ENCODE measurements at regions not wholly inside any gene's neighbourhood (a gene's known extent, or its start where the extent isn't known, plus 50 kb on each side); places are given as distances from the start of the nearest gene placed in this dataset.

- no CpG with 5 or more reads among the region's 4 CpGs for WGBS (ENCODE audit: insufficient coverage, insufficient read length)
- DNase-seq (ENCODE audit: low read depth, low spot score) = no peak
- no peaks in the 10 kb centered on the region for H3K9me3 ChIP-seq (ENCODE audit: control insufficient read depth, insufficient read depth, low read length)
- H3K4me3 ChIP-seq (ENCODE audit: low read length) = no peak overlapping the region
- H3K27ac ChIP-seq (ENCODE audit: low read length) = no peak overlapping the region
- H3K27me3 ChIP-seq (ENCODE audit: control insufficient read depth, insufficient read depth, low read length) = no peaks in the 10 kb centered on the region
- no peaks in the 10 kb centered on the region for H3K4me1 ChIP-seq (ENCODE audit: control insufficient read depth, insufficient read depth, low read length)
- no peaks in the 10 kb centered on the region for H3K36me3 ChIP-seq (ENCODE audit: control insufficient read depth, insufficient read depth, low read length)
Observed at GRCh38 chr3:82834098-82834497, 1072.7 kb upstream of the GBE1 start.

GRCh38 chr3:82824491-82824890 is 1063.0 kb upstream of the GBE1 start:
- H3K27me3 ChIP-seq (ENCODE audit: control insufficient read depth, insufficient read depth, low read length) = no peaks in the 10 kb centered on the region
- no peaks in the 10 kb centered on the region for H3K4me1 ChIP-seq (ENCODE audit: control insufficient read depth, insufficient read depth, low read length)
- WGBS (ENCODE audit: insufficient coverage, insufficient read length) = no CpG with 5 or more reads among the region's 2 CpGs
- H3K36me3 ChIP-seq (ENCODE audit: control insufficient read depth, insufficient read depth, low read length) = no peaks in the 10 kb centered on the region
- H3K27ac ChIP-seq (ENCODE audit: low read length) = no peak overlapping the region
- H3K4me3 ChIP-seq (ENCODE audit: low read length) = no peak overlapping the region
- H3K9me3 ChIP-seq (ENCODE audit: control insufficient read depth, insufficient read depth, low read length) = no peaks in the 10 kb centered on the region
- DNase-seq (ENCODE audit: low read depth, low spot score) = no peak

- no peaks in the 10 kb centered on the region for H3K27me3 ChIP-seq (ENCODE audit: control insufficient read depth, insufficient read depth, low read length)
- H3K4me1 ChIP-seq (ENCODE audit: control insufficient read depth, insufficient read depth, low read length) = no peaks in the 10 kb centered on the region
- H3K9me3 ChIP-seq (ENCODE audit: control insufficient read depth, insufficient read depth, low read length) = no peaks in the 10 kb centered on the region; the same call in 1 of the 2 replicates
- no peak overlapping the region for H3K4me3 ChIP-seq (ENCODE audit: low read length)
- no peak for DNase-seq (ENCODE audit: low read depth, low spot score)
- no peaks in the 10 kb centered on the region for H3K36me3 ChIP-seq (ENCODE audit: control insufficient read depth, insufficient read depth, low read length)
- H3K27ac ChIP-seq (ENCODE audit: low read length) = no peak overlapping the region
Observed at GRCh38 chr3:82816086-82816485, 1054.6 kb upstream of the GBE1 start.

- H3K36me3 ChIP-seq (ENCODE audit: control insufficient read depth, insufficient read depth, low read length) = no peaks in the 10 kb centered on the region
- DNase-seq (ENCODE audit: low read depth, low spot score) = no peak
- H3K9me3 ChIP-seq (ENCODE audit: control insufficient read depth, insufficient read depth, low read length) = no peaks in the 10 kb centered on the region; the same call in 1 of the 2 replicates
- no peak overlapping the region for H3K27ac ChIP-seq (ENCODE audit: low read length)
- no peaks in the 10 kb centered on the region for H3K4me1 ChIP-seq (ENCODE audit: control insufficient read depth, insufficient read depth, low read length)
- no peaks in the 10 kb centered on the region for H3K27me3 ChIP-seq (ENCODE audit: control insufficient read depth, insufficient read depth, low read length)
- WGBS (ENCODE audit: insufficient coverage, insufficient read length) = no CpG with 5 or more reads among the region's 2 CpGs
- H3K4me3 ChIP-seq (ENCODE audit: low read length) = no peak overlapping the region
Observed at GRCh38 chr3:82815417-82816058, 1054.1 kb upstream of the GBE1 start.

- no peak for DNase-seq (ENCODE audit: low read depth, low spot score)
- Histone ChIP-seq H3K27me3 (ENCODE audit: control insufficient read depth, insufficient read depth, low read length) (no peaks in the 10 kb centered on the region), H3K4me1 (ENCODE audit: control insufficient read depth, insufficient read depth, low read length) (no peaks in the 10 kb centered on the region), H3K36me3 (ENCODE audit: control insufficient read depth, insufficient read depth, low read length) (no peaks in the 10 kb centered on the region), H3K4me3 (ENCODE audit: low read length) (no peak overlapping the region), H3K9me3 (ENCODE audit: control insufficient read depth, insufficient read depth, low read length) (no peaks in the 10 kb centered on the region; the same call in 1 of the 2 replicates), H3K27ac (ENCODE audit: low read length) (no peak overlapping the region)
- WGBS (ENCODE audit: insufficient coverage, insufficient read length) = no CpG with 5 or more reads among the region's 2 CpGs
Observed at GRCh38 chr3:82814660-82815059, 1053.2 kb upstream of the GBE1 start.

GRCh38 chr3:82807781-82808180 is 1046.3 kb upstream of the GBE1 start:
- no peaks in the 10 kb centered on the region for H3K27me3 ChIP-seq (ENCODE audit: control insufficient read depth, insufficient read depth, low read length)
- no peaks in the 10 kb centered on the region for H3K9me3 ChIP-seq (ENCODE audit: control insufficient read depth, insufficient read depth, low read length)
- H3K4me3 ChIP-seq (ENCODE audit: low read length) = no peak overlapping the region
- no CpG with 5 or more reads among the region's 23 CpGs for WGBS (ENCODE audit: insufficient coverage, insufficient read length)
- no peaks in the 10 kb centered on the region for H3K36me3 ChIP-seq (ENCODE audit: control insufficient read depth, insufficient read depth, low read length)
- no peaks in the 10 kb centered on the region for H3K4me1 ChIP-seq (ENCODE audit: control insufficient read depth, insufficient read depth, low read length)
- no peak overlapping the region for H3K27ac ChIP-seq (ENCODE audit: low read length)
- DNase-seq (ENCODE audit: low read depth, low spot score) = no peak

GRCh38 chr3:82802501-82802900 is 1041.1 kb upstream of the GBE1 start:
- Histone ChIP-seq H3K9me3 (ENCODE audit: control insufficient read depth, insufficient read depth, low read length) (no peaks in the 10 kb centered on the region), H3K27me3 (ENCODE audit: control insufficient read depth, insufficient read depth, low read length) (no peaks in the 10 kb centered on the region), H3K4me3 (ENCODE audit: low read length) (no peak overlapping the region), H3K36me3 (ENCODE audit: control insufficient read depth, insufficient read depth, low read length) (no peaks in the 10 kb centered on the region), H3K27ac (ENCODE audit: low read length) (no peak overlapping the region), H3K4me1 (ENCODE audit: control insufficient read depth, insufficient read depth, low read length) (no peaks in the 10 kb centered on the region)
- WGBS (ENCODE audit: insufficient coverage, insufficient read length) = no CpG with 5 or more reads among the region's 2 CpGs
- DNase-seq (ENCODE audit: low read depth, low spot score) = no peak

GRCh38 chr3:82800248-82800647 is 1038.8 kb upstream of the GBE1 start:
- Histone ChIP-seq H3K9me3 (ENCODE audit: control insufficient read depth, insufficient read depth, low read length) (no peaks in the 10 kb centered on the region), H3K4me1 (ENCODE audit: control insufficient read depth, insufficient read depth, low read length) (no peaks in the 10 kb centered on the region), H3K4me3 (ENCODE audit: low read length) (no peak overlapping the region), H3K27me3 (ENCODE audit: control insufficient read depth, insufficient read depth, low read length) (no peaks in the 10 kb centered on the region), H3K27ac (ENCODE audit: low read length) (no peak overlapping the region), H3K36me3 (ENCODE audit: control insufficient read depth, insufficient read depth, low read length) (no peaks in the 10 kb centered on the region)
- DNase-seq (ENCODE audit: low read depth, low spot score) = no peak

- no peaks in the 10 kb centered on the region for H3K9me3 ChIP-seq (ENCODE audit: control insufficient read depth, insufficient read depth, low read length)
Observed at GRCh38 chr3:82796765-82797164, 1035.3 kb upstream of the GBE1 start.

GRCh38 chr3:82791241-82791640 is 1029.8 kb upstream of the GBE1 start:
- no CpG with 5 or more reads among the region's 11 CpGs for WGBS (ENCODE audit: insufficient coverage, insufficient read length)
- no peak overlapping the region for H3K27ac ChIP-seq (ENCODE audit: low read length)
- no peaks in the 10 kb centered on the region for H3K27me3 ChIP-seq (ENCODE audit: control insufficient read depth, insufficient read depth, low read length)

More at GRCh38 chr3:82796765-82797164, 1035.3 kb upstream of the GBE1 start:
- no peak for DNase-seq (ENCODE audit: low read depth, low spot score)
- Histone ChIP-seq H3K27ac (ENCODE audit: low read length) (no peak overlapping the region), H3K36me3 (ENCODE audit: control insufficient read depth, insufficient read depth, low read length) (no peaks in the 10 kb centered on the region), H3K4me1 (ENCODE audit: control insufficient read depth, insufficient read depth, low read length) (no peaks in the 10 kb centered on the region), H3K4me3 (ENCODE audit: low read length) (no peak overlapping the region), H3K27me3 (ENCODE audit: control insufficient read depth, insufficient read depth, low read length) (no peaks in the 10 kb centered on the region)
- no CpG with 5 or more reads among the region's 1 CpG for WGBS (ENCODE audit: insufficient coverage, insufficient read length)

GRCh38 chr3:82790307-82791097 is 1029.1 kb upstream of the GBE1 start:
- Histone ChIP-seq H3K4me3 (ENCODE audit: low read length) (no peak overlapping the region), H3K4me1 (ENCODE audit: control insufficient read depth, insufficient read depth, low read length) (no peaks in the 10 kb centered on the region), H3K27ac (ENCODE audit: low read length) (no peak overlapping the region), H3K27me3 (ENCODE audit: control insufficient read depth, insufficient read depth, low read length) (no peaks in the 10 kb centered on the region), H3K36me3 (ENCODE audit: control insufficient read depth, insufficient read depth, low read length) (no peaks in the 10 kb centered on the region), H3K9me3 (ENCODE audit: control insufficient read depth, insufficient read depth, low read length) (no peaks in the 10 kb centered on the region)
- no peak for DNase-seq (ENCODE audit: low read depth, low spot score)
- no CpG with 5 or more reads among the region's 13 CpGs for WGBS (ENCODE audit: insufficient coverage, insufficient read length)

More at GRCh38 chr3:82791241-82791640, 1029.8 kb upstream of the GBE1 start:
- Histone ChIP-seq H3K4me1 (ENCODE audit: control insufficient read depth, insufficient read depth, low read length) (no peaks in the 10 kb centered on the region), H3K4me3 (ENCODE audit: low read length) (no peak overlapping the region), H3K9me3 (ENCODE audit: control insufficient read depth, insufficient read depth, low read length) (no peaks in the 10 kb centered on the region), H3K36me3 (ENCODE audit: control insufficient read depth, insufficient read depth, low read length) (no peaks in the 10 kb centered on the region)
- DNase-seq (ENCODE audit: low read depth, low spot score) = no peak
